ENCODE measurements at regions not wholly inside any gene's neighbourhood (a gene's known extent, or its start where the extent isn't known, plus 50 kb on each side); places are given as distances from the start of the nearest gene placed in this dataset.

DNA sequence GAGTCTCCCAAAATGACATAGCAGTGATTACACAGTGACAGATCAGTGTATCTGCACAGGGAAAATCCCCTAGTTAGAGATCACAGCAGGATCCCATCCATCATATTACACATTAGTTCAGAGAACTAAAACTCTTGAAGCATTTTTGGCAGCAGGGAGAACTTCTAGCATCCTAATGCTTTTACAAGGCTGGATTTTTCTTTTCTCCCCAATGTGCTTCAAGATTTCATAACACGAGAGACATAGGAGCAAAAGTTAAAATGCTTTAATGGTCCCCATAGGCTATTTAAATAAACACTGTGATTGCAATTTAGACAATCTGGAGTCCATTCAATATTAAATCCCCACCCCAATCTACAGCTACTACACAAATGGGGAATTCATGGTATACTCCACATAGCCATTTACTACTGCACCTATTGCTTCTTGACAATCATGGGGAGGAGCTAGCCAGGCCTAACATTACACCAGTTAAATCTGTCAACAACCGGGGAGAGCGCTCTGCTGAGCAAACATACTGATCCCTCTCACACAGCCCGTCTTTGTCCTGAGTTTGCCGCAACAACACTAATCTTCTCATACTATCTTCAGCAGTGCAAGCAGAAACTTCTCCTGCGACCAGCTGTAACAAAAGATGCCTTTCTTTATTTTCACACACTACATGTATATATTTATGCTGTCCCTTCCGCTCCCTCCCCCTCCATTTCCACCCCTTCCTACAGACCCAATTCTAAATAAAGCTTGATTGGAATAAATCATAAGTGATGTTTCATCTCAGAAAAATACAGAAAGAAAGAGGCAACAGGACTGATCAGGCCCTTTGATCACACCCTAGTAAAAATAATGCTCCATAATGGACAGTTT lies 120.3 kb upstream of the SOX5 start:
- no peak for TF ChIP-seq CEBPB (IDR thresholded peaks at IDR 0.05)
- TF ChIP-seq NFE2L2 (conservative IDR thresholded peaks at IDR 0.05; ENCODE audit: low read length) = no peak
- no peak for TF ChIP-seq BHLHE40 (IDR thresholded peaks at IDR 0.05; ENCODE audit: low read depth, low read length)
- TF ChIP-seq RFX5 (IDR thresholded peaks at IDR 0.05) = no peak
- TF ChIP-seq MAFK (IDR thresholded peaks at IDR 0.05; ENCODE audit: partially characterized antibody) = no peak
- TF ChIP-seq, protein P1, sequence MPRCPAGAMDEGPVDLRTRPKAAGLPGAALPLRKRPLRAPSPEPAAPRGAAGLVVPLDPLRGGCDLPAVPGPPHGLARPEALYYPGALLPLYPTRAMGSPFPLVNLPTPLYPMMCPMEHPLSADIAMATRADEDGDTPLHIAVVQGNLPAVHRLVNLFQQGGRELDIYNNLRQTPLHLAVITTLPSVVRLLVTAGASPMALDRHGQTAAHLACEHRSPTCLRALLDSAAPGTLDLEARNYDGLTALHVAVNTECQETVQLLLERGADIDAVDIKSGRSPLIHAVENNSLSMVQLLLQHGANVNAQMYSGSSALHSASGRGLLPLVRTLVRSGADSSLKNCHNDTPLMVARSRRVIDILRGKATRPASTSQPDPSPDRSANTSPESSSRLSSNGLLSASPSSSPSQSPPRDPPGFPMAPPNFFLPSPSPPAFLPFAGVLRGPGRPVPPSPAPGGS (IDR thresholded peaks at IDR 0.05) = no peak
- TF ChIP-seq RARB (CRISPR knock-in tag; IDR thresholded peaks at IDR 0.05) = no peak
- FAIRE-seq (no peak), DNase-seq (ENCODE audit: low read depth in 1 of 2, low spot score in 1 of 2) (no peak), ATAC-seq (no peak)
- H3K4me3 ChIP-seq = no peak overlapping the region
- POLR2A ChIA-PET = no interaction called here
- H3K4me1 ChIP-seq = no peaks in the 10 kb centered on the region
- no peaks in the 10 kb centered on the region for H3K9me3 ChIP-seq
- no peak overlapping the region for H3K4me2 ChIP-seq
- 23% methylated on average over 7 of the region's 7 CpGs for WGBS (ENCODE audit: missing lambda C conversion rate)
- CTCF ChIA-PET = no interaction called here
- no peak overlapping the region for H3K27ac ChIP-seq

DNA sequence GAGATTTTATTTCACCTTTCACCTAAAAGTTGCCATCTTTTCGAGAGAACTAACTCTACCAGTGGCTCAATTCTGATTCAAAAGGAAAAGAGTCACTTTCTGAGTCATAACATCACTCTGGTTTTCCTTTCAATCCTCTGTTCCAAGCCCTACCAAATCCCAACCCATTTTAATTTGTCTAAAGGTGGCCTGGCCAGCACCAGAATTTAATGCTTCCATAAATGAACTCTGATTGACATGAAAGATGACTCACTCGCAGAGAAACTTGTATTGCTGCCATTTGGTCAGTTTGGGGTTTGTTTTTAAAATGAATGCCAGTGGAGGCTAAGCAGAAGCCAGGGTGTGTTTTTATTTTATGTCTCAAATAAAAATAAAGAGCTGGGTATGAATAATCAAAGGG lies 117.4 kb upstream of the SOX5 start:
- no peaks in the 10 kb centered on the region for H3K9me3 ChIP-seq
- H3K27ac ChIP-seq = no peak overlapping the region
- ChIA-PET CTCF (no interaction called here), POLR2A (no interaction called here)
- H3K4me1 ChIP-seq = no peaks in the 10 kb centered on the region
- TF ChIP-seq CHD4 (IDR thresholded peaks at IDR 0.05; ENCODE audit: borderline replicate concordance) = no peak
- TF ChIP-seq ZFP36 (IDR thresholded peaks at IDR 0.05; ENCODE audit: borderline replicate concordance, partially characterized antibody) = no peak
- TF ChIP-seq FOSB (CRISPR knock-in tag; IDR thresholded peaks at IDR 0.05) = no peak
- no peak for TF ChIP-seq HOXB13 (CRISPR knock-in tag; IDR thresholded peaks at IDR 0.05; ENCODE audit: low read depth)
- TF ChIP-seq, protein P2, sequence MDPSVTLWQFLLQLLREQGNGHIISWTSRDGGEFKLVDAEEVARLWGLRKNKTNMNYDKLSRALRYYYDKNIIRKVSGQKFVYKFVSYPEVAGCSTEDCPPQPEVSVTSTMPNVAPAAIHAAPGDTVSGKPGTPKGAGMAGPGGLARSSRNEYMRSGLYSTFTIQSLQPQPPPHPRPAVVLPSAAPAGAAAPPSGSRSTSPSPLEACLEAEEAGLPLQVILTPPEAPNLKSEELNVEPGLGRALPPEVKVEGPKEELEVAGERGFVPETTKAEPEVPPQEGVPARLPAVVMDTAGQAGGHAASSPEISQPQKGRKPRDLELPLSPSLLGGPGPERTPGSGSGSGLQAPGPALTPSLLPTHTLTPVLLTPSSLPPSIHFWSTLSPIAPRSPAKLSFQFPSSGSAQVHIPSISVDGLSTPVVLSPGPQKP (IDR thresholded peaks at IDR 0.05; ENCODE audit: low read depth, low read length) = no peak
- TF ChIP-seq, protein P3, sequence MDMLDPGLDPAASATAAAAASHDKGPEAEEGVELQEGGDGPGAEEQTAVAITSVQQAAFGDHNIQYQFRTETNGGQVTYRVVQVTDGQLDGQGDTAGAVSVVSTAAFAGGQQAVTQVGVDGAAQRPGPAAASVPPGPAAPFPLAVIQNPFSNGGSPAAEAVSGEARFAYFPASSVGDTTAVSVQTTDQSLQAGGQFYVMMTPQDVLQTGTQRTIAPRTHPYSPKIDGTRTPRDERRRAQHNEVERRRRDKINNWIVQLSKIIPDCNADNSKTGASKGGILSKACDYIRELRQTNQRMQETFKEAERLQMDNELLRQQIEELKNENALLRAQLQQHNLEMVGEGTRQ (IDR thresholded peaks at IDR 0.05) = no peak
- no peak for TF ChIP-seq FOXS1 (CRISPR knock-in tag; IDR thresholded peaks at IDR 0.05)
- H3K4me2 ChIP-seq = no peak overlapping the region
- no peak for FAIRE-seq
- WGBS (ENCODE audit: missing lambda C conversion rate) = 0% methylated on average over 2 of the region's 2 CpGs
- ATAC-seq = no peak
- no peak for DNase-seq (ENCODE audit: low read depth in 1 of 2, low spot score in 1 of 2)
- no peak overlapping the region for H3K4me3 ChIP-seq

DNA sequence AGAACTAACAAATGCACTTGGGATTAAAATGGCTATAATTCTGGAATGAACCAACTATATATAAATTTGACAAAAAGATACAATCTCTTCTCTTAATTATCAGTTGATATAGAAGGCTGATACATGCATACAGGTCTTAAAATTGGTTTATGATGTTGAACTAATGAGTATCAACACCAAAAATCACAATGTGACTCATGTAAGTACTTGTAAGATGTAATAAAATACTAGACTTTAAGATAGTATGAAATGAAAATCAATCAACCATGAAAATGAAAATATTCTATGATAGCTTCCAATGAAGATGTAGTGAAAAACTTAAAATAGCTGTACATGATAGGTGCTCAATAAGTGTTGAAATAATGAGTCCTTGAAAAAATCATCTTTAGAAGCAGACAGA lies 116.6 kb upstream of the SOX5 start:
- ChIA-PET CTCF (no interaction called here), POLR2A (no interaction called here)
- Histone ChIP-seq H3K9me3 (no peaks in the 10 kb centered on the region), H3K4me3 (no peak overlapping the region), H3K4me1 (no peaks in the 10 kb centered on the region), H3K27ac (no peak overlapping the region), H3K4me2 (no peak overlapping the region)
- TF ChIP-seq HOXA7 (CRISPR knock-in tag; IDR thresholded peaks at IDR 0.05) = no peak
- FAIRE-seq (no peak), ATAC-seq (no peak), DNase-seq (ENCODE audit: low read depth in 1 of 2, low spot score in 1 of 2) (no peak)

DNA sequence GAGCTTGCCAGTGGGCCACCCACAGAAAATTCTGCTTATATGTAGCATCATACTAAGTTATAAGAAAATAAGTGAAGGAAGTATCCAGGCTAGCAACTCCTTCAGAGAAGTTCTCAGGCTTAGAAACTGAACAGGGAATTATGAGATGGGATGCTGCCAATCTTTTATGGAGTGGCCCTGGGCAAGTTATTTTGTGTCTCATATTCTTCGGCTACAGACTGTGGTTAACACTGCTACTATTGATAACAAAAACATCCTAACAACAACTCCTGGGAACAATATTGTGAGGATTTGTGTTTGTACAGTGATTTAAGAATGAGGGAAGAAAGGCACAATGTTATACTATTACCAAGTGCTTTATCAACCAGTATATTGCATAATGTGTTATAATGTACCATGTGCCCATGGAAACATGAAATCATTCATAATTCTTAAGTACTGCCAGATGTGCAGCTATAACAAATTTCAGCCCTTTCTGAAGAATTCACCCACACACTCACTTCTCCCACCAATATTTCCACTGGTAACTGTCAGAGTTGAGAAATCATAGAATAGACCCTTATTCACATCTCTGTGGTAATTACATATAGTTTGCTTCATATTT lies 113.3 kb upstream of the SOX5 start:
- DNase-seq (ENCODE audit: low read depth in 1 of 2, low spot score in 1 of 2) (no peak), FAIRE-seq (no peak)
- no peak for TF ChIP-seq KDM5A (IDR thresholded peaks at IDR 0.05)
- no peak for TF ChIP-seq HOXA7 (CRISPR knock-in tag; IDR thresholded peaks at IDR 0.05)
- no peak for TF ChIP-seq CHD2 (IDR thresholded peaks at IDR 0.05; ENCODE audit: low read length, partially characterized antibody)
- TF ChIP-seq, protein P1 (IDR thresholded peaks at IDR 0.05) = no peak
- TF ChIP-seq CBX8 (IDR thresholded peaks at IDR 0.05) = no peak
- TF ChIP-seq, protein P4, sequence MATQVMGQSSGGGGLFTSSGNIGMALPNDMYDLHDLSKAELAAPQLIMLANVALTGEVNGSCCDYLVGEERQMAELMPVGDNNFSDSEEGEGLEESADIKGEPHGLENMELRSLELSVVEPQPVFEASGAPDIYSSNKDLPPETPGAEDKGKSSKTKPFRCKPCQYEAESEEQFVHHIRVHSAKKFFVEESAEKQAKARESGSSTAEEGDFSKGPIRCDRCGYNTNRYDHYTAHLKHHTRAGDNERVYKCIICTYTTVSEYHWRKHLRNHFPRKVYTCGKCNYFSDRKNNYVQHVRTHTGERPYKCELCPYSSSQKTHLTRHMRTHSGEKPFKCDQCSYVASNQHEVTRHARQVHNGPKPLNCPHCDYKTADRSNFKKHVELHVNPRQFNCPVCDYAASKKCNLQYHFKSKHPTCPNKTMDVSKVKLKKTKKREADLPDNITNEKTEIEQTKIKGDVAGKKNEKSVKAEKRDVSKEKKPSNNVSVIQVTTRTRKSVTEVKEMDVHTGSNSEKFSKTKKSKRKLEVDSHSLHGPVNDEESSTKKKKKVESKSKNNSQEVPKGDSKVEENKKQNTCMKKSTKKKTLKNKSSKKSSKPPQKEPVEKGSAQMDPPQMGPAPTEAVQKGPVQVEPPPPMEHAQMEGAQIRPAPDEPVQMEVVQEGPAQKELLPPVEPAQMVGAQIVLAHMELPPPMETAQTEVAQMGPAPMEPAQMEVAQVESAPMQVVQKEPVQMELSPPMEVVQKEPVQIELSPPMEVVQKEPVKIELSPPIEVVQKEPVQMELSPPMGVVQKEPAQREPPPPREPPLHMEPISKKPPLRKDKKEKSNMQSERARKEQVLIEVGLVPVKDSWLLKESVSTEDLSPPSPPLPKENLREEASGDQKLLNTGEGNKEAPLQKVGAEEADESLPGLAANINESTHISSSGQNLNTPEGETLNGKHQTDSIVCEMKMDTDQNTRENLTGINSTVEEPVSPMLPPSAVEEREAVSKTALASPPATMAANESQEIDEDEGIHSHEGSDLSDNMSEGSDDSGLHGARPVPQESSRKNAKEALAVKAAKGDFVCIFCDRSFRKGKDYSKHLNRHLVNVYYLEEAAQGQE (IDR thresholded peaks at IDR 0.05) = no peak
- TF ChIP-seq RCOR1 (IDR thresholded peaks at IDR 0.05; ENCODE audit: low read depth, low read length) = no peak
- TF ChIP-seq, protein P5, sequence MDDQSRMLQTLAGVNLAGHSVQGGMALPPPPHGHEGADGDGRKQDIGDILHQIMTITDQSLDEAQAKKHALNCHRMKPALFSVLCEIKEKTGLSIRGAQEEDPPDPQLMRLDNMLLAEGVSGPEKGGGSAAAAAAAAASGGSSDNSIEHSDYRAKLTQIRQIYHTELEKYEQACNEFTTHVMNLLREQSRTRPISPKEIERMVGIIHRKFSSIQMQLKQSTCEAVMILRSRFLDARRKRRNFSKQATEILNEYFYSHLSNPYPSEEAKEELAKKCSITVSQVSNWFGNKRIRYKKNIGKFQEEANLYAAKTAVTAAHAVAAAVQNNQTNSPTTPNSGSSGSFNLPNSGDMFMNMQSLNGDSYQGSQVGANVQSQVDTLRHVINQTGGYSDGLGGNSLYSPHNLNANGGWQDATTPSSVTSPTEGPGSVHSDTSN (IDR thresholded peaks at IDR 0.05) = no peak

More for the DNA sequence above, 113.3 kb upstream of the SOX5 start:
- no peak overlapping the region for H3K4me2 ChIP-seq
- H3K27ac ChIP-seq = no peak overlapping the region
- ChIA-PET POLR2A (no interaction called here), CTCF (no interaction called here)
- no peaks in the 10 kb centered on the region for H3K9me3 ChIP-seq
- no peak overlapping the region for H3K4me3 ChIP-seq
- 73% methylated on average over 1 of the region's 1 CpG for WGBS (ENCODE audit: missing lambda C conversion rate)
- no peaks in the 10 kb centered on the region for H3K4me1 ChIP-seq
- ATAC-seq = no peak
